ENCODE measurements at regions not wholly inside any gene's neighbourhood (a gene's known extent, or its start where the extent isn't known, plus 50 kb on each side); places are given as distances from the start of the nearest gene placed in this dataset.

DNA sequence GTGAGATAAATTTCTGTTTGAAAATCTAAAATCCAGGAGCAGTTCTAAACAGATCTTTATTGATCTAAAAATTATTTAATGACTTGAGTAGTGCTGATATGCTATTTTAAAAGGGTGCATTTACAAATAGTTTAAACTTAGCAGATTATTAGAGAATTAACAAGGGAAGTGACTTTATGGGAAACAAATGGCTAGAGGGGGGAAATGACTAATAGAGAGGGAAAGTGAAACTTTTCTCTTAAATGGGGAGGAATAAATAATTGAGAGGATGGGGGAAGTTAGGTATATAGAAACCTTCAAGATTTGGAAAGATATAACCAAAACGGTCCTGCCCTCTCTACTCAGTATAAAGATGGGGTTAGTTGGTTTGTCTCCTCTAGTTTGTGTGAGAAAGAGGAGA lies 90.1 kb upstream of the ARMC3 start:
- ChIA-PET CTCF (no interaction called here), POLR2A (ENCODE audit: low non-redundant PET) (no interaction called here)
- DNase-seq (ENCODE audit: low spot score), result no peak
- TF ChIP-seq, protein P1, sequence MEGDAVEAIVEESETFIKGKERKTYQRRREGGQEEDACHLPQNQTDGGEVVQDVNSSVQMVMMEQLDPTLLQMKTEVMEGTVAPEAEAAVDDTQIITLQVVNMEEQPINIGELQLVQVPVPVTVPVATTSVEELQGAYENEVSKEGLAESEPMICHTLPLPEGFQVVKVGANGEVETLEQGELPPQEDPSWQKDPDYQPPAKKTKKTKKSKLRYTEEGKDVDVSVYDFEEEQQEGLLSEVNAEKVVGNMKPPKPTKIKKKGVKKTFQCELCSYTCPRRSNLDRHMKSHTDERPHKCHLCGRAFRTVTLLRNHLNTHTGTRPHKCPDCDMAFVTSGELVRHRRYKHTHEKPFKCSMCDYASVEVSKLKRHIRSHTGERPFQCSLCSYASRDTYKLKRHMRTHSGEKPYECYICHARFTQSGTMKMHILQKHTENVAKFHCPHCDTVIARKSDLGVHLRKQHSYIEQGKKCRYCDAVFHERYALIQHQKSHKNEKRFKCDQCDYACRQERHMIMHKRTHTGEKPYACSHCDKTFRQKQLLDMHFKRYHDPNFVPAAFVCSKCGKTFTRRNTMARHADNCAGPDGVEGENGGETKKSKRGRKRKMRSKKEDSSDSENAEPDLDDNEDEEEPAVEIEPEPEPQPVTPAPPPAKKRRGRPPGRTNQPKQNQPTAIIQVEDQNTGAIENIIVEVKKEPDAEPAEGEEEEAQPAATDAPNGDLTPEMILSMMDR (conservative IDR thresholded peaks at IDR 0.05; ENCODE audit: low read depth), result no peak
- H3K27ac ChIP-seq, result no peak overlapping the region

DNA sequence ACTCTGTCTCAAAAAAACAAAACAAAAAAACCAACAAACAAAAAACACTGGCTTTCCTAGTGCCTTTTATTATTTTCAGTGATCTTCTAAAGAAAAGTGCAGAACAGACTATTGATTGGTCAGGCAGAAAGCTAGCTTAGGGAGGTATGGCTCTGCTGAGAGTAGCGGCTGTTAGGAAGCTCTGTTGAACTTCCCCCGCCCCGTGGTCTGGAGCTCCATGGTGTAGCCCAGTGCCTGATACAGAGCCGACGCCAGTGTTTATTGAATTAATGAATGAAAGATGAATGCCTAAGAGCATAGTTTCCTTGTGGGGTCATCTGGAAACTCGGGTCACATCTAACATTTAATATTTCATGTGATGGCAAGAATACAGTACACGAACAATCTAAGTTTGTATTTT lies 90.5 kb upstream of the ARMC3 start:
- DNase-seq (ENCODE audit: low spot score), result no peak
- no peak overlapping the region for H3K27ac ChIP-seq
- CTCF ChIA-PET, result no interaction called here
- TF ChIP-seq, protein P1 (conservative IDR thresholded peaks at IDR 0.05; ENCODE audit: low read depth), result no peak
- POLR2A ChIA-PET (ENCODE audit: low non-redundant PET), result no interaction called here

DNA sequence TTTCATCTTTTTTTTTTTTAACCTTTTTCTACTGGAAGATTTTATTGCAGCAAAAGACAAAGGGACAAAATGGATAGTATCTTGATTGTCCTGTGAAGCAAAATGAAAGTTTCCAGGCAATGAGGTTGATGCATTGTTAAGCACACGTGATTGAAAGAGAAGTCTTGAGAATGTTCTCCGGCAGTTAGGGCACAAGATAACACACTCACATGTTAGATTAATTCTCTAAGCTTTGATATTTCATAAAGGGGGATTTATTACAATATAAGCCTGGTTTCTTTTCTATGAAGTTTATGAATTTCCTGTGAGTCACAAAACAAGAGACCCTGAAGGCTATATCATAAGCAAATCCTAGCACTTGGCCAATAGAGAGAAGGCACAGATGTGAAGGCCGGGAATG lies 93.4 kb upstream of the ARMC3 start:
- CTCF ChIA-PET, result no interaction called here
- TF ChIP-seq, protein P1 (conservative IDR thresholded peaks at IDR 0.05; ENCODE audit: low read depth), result no peak
- POLR2A ChIA-PET (ENCODE audit: low non-redundant PET), result no interaction called here
- H3K27ac ChIP-seq, result no peak overlapping the region
- DNase-seq (ENCODE audit: low spot score), result no peak

DNA sequence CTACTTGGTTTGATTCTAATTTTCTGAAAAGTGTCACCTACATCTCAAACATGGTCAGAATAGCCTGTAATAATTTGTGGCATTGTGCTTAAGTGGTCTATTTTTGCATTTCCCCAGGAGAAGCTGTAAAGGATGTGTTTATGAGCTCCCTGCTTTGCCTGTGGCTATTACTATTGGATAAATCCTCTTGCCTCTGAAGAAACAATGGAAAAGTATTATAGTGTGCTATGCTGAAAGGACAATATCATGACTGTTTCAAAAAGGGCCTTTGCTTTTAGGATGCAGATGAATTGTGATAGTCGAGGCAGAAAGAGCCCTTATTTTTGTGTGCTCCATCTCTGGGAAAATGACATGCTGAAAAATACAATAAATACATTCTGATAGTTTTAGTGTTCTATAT lies 94.1 kb upstream of the ARMC3 start:
- ChIA-PET CTCF (no interaction called here), POLR2A (ENCODE audit: low non-redundant PET) (no interaction called here)
- no peak for DNase-seq (ENCODE audit: low spot score)
- TF ChIP-seq, protein P1 (conservative IDR thresholded peaks at IDR 0.05; ENCODE audit: low read depth), result no peak
- no peak overlapping the region for H3K27ac ChIP-seq

DNA sequence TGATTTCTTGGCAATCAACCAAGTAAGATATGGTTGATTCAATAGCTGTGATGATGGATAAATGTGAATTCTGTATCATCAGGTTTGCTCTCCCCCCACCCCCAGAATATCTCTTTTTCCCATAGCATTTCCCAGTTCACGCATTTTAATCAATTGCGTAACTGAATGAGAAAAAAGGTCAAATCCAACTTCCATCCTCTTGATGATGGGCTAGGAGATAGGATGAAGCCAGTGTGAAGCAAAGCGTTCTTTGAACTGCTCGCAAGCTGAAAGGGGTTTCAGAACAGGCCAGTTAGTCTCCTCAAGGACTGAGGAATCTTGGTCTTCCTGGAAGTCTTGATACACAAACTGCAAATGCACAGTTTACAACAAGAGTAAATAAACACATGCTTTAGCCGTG lies 94.5 kb upstream of the ARMC3 start:
- no peak for DNase-seq (ENCODE audit: low spot score)
- POLR2A ChIA-PET (ENCODE audit: low non-redundant PET), result no interaction called here
- TF ChIP-seq, protein P1 (conservative IDR thresholded peaks at IDR 0.05; ENCODE audit: low read depth), result no peak
- CTCF ChIA-PET, result interaction anchor here (0.6 kb wide), 1 partner anchor 48 kb away, joined by 3 read pairs; no protein-coding TSS in a partner anchor
- H3K27ac ChIP-seq, result no peak overlapping the region

DNA sequence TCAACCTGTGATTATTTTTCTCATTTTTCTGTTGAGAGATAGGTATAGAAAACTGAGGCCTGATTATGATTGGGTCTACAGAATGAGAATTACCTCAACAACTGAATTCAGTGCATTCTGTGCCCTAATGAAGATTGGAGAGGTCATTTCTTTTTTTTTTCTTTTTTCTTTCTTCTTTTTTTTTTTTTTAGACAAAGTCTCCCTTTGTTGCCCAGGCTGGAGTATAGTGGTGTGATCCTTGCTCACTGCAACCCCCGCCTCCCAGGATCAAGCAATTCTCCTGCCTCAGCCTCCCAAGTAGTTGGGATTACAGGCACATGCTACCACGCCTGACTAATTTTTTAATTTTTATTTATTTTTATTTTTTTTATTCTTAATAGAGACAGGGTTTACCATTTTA lies 95.0 kb upstream of the ARMC3 start:
- CTCF ChIA-PET, result interaction anchor here (0.6 kb wide), 1 partner anchor 48 kb away, joined by 3 read pairs; no protein-coding TSS in a partner anchor
- TF ChIP-seq, protein P1 (conservative IDR thresholded peaks at IDR 0.05; ENCODE audit: low read depth), result no peak
- H3K27ac ChIP-seq, result no peak overlapping the region
- DNase-seq (ENCODE audit: low spot score), result no peak
- POLR2A ChIA-PET (ENCODE audit: low non-redundant PET), result no interaction called here

All from RWPE1 (cell line).